Effector CD4-positive, alpha-beta T cell (primary cell): ENCODE measurements at regions not wholly inside any gene's neighbourhood (a gene's known extent, or its start where the extent isn't known, plus 50 kb on each side); places are given as distances from the start of the nearest gene placed in this dataset.
"Not testable (repeated sequence)": the region's sequence is repeated elsewhere in the genome, so short reads cannot be mapped to it uniquely, and the experiment has no call there.

ENCODE experiments used
- DNase-seq: peaks from one replicate; pipeline ENCODE4 v3.0.0-alpha.2; 2020

DNA sequence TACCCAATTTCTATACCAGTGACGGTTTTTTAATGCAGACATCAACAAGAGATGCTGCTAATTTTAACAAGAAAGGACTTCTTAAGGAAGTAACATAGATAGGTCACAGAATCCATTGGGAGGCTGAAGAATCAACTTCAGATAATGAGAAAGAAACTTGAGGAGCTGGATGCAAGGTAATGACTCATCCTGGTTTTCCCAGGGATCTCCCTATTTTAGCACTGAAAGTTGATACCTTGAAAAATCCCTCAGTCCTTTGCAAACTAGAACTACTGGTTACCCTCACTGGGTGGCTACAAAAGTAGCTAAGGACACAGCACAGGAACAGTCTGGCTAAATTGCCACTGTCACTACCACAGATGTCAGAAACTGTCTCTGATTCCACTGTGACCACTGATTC is 561.9 kb downstream of the FLRT2 start:
- no peak for DNase-seq

DNA sequence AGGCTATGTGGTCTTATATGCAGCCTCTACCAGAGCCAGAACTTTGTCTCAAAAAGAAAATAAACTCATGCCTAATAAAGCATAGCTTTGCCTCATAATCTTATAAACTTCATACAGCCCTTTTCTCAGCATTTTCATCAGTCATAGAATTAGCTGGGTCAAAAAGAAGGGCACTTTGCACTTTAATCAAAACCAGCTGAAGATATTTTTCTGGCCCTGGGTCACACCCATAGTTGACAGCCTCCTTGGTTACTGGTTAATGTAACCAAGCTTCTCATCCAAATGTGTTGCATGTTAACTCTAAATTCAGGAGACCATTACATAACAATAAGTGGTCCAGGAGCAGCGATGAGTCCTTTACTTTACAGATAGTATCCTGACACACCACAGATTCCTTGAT is 558.2 kb downstream of the FLRT2 start:
- no peak for DNase-seq

DNA sequence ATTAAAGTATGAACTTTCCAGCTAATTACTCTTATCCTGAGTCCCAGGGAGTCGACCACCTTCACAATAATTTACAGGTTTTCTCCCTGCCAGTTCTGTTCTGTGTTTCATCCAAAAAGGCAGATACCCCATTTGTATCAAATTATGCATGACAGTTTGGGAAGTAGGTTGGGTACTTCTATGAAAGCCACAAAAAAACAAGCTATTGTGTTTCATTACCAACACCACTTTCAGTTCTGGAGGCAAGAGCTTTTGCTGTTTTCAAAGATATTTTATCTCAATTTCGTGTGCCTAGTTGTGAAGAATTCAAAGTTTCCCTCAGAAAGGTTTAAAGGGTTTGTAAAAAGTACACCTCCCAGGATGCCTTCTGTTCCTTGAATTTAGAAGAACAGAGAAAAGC is 557.4 kb downstream of the FLRT2 start:
- DNase-seq, result no peak

DNA sequence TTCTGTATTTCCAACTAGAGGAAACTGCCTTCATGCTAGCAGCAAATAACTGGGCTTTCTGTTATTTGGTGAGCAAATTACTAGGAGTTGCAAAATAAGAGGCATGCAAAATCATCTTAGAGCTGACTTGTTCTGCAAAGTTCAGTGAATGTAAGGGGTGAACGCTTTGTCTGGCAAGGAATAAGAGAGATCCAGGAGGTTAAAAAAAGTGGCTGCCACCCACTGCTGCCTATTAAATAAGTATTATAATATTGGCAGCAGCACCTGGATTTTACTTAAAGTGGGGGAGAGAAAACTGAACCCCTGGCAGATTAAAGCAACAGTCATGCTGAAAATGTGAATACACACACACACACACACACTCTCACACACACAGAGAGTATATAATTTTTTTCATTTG is 557.0 kb downstream of the FLRT2 start:
- DNase-seq, result no peak

DNA sequence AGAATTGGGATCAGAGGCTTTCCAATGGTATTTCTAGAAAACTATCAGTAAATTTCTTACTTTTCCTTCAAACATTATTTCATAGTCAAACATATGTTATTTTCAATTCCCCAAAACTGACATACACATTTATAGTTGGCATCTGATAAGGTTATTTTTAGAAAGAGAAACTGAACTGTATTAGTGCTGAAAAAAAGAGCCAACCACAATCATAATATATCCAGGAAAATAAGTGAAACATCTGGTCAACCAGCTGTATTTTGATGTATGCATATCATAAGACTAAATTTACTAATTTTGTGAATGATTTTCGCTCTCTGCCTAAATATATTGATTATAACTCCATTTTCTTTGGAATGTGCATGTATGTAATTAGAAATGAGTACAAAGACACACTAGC is 554.2 kb downstream of the FLRT2 start:
- no peak for DNase-seq

DNA sequence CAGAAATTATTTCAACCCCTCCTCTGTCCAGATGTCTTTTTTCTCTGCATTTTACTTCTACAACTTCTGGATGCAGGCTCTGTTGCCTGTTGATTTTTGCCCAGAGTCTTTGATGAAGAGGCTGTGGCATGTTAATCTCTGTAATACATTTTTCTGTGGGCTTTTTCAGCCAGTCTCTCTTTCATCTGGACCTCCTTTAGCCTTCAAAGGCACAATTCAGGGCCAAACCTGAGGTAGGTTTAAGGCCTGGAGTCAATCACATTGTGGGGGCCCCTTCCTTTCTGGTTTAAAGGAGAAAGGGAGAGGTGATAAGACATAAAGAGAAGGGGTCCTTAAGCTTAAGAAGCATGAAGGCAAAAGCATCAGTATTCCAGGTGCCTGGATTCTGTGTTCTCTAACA is 553.7 kb downstream of the FLRT2 start:
- no peak for DNase-seq

DNA sequence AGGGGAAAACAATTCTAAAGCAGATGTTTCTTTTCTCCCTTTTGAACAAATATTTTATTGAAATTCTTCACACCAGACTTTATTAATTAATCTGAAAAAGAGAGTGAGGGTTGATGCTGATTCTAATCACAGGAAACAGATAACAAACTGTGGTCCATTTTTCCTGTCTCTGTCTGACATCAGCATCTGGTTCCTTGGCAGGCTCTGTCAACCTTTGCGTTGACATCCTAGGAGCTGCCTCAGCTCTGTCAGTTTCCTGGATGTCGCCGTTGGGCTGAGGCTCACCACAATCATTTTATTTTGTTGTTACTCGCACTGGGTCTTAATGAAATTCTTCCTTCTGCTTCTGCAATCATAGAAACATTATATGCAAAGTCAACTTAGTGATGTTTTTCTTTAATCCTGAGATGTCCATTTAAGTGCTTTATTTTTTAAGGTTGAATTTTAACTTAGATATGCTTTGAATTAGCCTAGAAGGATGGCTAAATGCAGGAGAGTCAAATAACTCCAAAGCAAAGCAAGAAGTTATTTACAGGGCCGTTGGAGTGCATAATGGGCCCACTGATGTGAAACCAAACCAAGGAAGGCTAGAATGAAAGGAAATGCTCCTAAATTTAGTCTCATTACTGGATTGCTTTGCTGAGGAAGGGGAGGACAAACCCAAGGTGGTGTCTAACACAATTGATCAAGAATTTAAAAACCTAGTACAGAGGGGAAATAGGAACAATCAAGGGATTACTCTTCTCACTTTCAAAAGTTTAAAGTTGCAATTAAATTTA is 542.4 kb downstream of the FLRT2 start:
- DNase-seq, result no peak

DNA sequence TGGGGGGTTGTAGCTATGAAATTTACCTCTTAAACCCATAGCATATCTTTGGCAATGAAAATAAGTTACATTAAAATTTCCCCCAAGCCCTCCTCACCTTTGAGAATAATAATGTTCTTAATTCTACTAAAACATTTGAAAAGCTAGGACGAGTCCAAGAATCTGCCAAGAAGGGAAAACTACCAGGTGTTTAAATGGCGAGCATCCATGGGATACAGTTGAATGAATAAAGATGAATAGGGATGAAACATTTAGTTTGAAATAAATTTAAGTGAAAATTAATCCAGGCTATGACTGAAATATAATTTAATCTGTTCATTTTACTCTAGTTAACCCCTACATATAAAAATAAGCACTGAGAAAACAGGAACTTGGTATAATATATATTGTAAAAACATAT is 536.7 kb downstream of the FLRT2 start:
- no peak for DNase-seq

DNA sequence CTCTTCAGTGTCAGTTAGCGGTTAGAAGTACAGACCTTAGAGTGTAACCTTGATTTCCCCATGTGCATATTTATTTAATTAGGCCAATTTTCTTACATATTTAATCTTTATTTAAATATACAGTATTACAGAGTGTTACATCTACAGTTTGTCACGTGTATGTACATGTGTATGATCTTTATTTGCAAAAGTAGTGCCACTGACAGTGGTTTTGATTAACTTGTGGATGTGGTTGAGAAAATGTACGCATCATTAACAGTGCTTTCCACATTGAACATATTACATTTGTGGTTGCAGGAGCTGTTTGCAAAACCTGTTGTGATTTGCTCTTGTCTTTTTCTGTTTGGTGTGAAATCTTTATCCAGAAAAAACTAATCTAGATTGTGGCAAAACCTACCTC is 535.5 kb downstream of the FLRT2 start:
- DNase-seq, result no peak

DNA sequence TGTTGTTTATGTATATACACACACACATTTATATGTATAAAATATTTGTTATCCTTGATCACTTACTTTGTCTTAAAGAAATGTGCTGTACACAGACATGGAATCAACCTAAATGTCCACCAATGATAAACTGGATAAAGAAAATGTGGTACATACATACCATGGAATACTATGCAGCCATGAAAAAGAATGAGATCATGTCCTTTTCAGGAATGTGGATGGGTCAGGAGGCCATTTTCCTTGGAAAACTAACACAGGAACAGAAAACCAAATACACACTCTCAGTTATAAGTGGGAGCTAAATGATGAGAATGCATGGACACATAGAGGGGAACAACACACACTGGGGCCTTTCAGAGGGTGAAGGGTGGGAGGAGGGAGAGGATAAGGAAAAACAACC is 534.7 kb downstream of the FLRT2 start:
- DNase-seq, result not testable (repeated sequence)

DNA sequence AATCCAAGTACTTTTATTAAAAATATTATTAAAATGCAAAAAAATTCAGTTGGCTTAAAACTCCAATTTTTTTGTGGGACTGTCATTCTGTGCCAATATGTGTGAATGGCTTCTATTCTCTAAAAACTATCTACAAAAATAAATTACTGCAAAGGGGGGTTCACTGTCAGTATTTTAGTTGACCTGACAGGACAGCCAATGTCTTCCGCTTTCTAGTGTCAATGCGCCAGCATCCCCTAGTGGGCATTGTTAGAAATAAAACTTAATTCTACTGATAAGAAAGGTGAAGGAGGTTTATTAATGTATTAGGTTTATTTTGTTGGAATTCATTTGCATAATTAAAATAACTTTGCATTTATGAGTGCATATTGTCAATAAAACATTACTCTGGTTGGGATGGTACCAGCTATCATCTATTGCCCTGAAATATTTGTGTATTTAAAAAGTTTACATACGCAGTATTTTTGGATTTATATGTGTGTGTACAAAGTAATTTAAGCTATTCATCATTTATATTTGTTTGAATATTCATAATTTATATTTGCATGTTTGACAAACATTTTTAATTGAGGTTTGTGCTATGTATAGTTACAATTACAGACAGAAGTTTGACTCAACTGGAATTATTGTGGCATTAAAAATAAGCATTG is 527.2 kb downstream of the FLRT2 start:
- DNase-seq, result no peak

DNA sequence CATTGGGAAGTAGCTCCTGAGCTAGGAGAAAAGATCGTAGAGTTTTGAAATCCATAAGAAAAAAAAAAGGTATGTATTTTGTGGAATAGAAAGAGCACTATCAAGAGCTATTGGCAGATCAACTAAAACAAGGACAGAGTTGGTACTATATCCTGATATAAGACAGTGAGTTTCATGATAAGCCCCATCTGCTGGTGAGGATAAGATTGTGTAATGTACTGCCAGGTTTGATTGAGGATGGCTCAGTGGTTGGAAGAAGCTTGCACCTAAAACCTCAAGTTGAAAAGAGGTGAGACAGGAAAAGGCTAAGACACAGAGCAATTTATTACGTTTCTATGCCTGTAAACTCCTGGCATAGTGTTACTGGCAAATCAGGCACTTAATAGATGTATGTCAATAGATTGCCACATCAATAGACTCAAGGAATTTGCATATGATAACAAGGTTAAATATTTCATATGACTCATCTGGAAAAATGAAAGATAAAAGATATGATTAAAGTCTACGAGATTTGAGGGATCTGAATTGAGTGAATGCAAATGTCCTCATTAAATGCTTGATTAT is 525.6 kb downstream of the FLRT2 start:
- DNase-seq, result no peak

DNA sequence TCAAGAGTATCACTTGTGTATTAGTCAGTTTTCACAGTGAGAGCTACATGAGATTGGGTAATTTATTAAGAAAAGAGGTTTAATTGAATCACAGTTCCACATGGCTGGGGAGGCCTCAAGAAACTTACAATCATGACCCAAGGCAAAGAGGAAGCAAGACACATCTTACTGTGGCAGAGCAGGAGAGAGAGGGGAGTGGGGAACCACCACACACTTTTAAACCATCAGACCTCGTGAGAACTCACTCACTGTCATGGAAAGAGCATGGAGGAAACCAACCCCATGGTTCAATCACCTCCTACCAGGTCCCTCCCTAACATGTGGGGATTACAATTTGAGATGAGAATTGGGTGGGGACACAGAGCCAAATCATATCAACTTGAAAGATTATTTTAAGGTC is 522.9 kb downstream of the FLRT2 start:
- DNase-seq, result no peak

DNA sequence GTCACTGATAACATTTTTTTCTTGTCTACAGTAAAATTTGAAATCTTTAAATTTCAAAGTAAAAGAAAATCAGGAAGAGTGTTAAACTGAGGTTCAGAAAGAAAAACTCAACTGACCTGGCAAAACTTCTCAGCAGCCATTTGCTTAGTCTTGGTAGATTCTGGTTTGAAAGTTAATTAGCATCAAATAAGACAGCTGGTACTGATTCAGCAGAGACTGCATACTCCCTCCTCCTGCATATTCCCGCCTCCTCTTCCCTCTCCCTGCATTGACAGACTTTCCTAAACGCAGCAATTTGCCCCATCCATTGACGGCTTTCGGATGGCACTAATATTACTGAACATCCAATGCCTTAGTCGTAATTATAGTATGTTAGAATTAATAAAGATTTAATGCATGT is 520.8 kb downstream of the FLRT2 start:
- DNase-seq, result no peak

DNA sequence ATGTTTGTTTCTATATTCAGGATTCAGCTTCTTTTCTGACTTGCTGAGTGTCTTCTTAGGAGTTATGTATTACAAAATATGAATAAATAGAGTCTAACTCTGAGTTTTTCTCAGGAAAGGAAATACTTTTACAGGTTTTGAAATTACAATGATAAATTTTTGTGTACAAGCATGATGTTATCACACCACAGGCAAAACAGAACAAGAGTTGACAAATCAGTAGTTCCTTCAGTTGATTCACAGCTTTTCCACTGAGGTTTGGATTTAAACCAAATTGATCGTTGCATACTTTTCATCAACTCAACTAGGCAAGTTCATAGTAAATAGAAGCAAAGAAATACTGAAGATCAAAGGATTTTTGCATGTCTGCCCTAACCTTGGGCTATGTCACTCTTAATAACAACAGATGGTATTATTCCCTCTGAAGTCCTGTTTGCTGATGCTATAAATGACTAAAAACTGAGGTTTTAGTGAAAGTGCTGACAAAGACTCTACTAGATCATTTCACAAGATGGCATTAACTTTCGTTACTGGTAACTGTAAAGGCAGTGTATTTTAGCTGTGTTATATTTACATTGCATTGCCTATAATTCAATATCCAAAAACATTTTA is 520.2 kb downstream of the FLRT2 start:
- DNase-seq, result no peak

DNA sequence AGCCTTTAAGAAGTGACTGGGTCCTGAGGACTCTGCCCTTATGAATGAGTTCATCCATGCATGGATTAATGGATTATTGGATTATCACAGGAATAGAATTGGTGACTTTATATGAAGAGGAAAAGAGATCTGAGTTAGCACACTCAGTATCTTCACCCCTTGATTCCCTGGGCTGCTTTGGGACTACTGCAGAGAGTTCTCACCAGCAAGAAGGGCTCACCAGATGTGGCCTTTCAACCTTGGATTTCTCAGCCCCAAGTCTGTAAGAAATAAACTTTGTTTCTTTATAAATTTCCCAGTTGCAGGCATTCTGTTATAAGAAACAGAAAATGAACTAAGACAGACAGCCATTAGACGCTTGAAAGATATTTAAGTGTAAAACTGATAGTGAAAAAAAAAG is 509.2 kb downstream of the FLRT2 start:
- DNase-seq, result no peak

DNA sequence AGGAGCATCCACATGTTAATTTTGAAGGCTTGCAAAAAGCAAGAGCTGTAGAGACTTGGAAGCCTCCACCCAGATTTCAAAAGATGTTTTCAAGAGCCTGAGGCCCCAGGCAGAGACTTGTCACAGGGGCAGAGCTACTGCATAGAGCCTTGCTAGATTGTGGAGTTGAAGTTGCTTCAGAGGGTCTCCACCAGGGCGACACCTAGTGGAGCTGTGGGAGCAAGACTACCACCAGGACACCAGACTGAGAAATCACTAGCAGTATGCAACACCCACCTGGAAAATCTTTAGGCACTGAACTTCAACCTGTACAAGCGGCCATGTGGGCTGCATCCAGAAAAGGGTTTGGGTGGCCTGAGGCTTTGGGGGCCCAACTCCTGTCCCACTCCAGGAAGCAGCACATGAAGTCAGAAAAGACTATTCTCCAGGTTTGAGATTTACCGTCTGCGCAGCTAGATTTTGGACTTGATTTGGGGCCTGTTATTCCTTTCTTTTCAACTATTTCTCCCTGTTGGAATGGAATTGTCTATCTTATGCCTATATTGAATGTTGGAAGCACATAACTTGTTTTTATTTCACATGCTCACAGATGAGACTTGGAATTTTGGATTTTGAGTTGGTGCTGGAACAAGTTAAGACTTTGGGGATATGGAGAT is 508.6 kb downstream of the FLRT2 start:
- DNase-seq, result no peak

DNA sequence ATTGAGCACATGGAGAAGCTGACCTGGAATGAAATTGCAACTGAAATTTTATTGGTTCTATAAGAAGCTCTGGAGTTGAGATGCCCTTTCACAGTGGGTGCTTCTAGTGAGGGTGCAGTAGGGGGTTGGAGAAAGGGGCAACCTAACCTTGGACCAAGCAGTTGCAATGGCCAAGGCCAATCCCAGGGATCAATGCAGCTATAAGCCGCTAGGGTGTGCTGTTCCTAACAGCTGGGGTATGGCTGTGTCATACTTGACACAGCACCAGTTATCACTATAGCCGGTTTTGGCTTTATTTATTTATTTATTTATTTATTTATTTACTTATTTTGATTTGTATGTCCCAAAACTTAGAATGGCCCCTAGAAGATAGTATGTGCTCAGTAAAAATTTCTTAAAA is 505.9 kb downstream of the FLRT2 start:
- no peak for DNase-seq

DNA sequence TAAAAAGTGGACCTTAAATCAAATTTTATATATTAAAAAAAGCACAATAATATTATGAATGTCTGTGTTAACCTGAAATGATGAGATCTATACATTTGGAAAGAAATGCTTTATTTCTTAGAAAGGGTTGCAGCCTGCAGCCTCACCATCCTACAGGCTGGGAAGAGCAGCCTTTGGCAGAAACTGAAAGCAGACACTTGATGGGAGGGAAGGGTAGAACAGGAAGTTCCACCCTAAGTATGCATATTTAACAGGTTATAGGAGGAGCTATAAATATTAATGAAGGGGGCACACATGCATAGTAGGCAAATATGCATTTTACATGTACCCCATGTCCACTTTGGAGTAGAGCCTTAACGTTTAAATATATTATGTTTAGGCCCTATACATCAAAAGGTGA is 498.0 kb downstream of the FLRT2 start:
- no peak for DNase-seq

DNA sequence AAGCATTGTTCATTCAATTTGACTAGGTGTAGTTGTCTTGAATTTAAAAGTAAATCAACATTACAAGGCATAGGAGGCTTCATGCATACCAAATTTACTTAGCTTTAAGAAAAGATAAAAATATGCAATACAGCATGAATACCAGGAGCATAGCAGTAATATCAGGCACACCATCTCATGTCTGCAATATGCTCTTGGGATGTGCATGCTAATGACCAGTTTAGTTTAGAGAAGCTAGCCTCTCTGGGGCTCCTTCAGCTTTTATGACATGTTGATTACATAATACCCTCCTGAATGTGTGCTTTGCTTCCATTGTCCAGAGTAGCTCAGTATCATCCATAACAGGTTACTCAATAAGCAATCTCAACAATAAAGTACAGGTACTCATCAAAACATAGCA is 497.2 kb downstream of the FLRT2 start:
- no peak for DNase-seq

DNA sequence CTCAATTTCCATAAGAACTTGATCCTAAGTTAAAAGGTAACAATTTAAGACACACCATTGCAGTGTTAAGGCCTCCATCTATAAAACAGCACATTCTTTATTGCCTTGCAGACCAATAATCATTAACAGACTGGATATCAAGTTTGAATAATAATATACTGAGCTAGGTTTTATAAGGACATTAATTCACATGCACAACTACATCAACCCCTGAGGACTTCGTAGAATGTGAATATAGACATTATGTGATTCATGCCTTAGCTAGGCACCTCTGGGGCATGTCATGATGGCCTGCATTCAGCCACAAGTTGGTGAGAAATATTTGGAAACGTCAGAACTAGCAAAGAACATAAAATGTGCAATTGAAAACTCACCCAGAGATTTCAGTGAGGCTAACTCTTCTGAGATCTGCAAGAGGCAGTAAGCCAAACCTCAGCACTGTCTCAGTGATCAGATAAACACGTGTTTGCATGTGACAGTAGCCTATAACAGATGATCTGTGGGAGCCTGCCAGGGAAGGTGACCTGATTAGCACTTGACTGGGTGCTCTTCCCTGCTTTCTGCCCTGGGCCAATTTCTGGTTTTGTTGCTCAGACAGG is 492.2 kb downstream of the FLRT2 start:
- DNase-seq, result no peak

DNA sequence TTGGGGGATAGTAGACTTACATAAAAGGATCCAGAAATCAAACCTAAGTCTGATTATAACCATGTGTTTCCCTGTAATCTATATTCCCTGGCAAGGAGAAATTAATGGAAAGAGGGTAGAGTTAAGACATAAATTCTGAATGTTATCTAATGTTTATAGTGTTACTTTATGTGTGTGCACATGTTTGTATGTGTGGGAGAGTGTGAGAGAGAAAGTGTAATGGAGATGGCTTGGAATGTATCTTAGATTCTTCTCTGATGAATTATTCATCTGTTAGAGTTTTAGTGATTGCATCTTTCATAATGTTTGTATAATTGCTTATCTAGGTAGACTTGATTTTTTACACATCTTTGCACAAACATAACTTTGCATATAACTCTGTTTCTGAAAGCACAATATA is 490.9 kb downstream of the FLRT2 start:
- DNase-seq, result no peak

DNA sequence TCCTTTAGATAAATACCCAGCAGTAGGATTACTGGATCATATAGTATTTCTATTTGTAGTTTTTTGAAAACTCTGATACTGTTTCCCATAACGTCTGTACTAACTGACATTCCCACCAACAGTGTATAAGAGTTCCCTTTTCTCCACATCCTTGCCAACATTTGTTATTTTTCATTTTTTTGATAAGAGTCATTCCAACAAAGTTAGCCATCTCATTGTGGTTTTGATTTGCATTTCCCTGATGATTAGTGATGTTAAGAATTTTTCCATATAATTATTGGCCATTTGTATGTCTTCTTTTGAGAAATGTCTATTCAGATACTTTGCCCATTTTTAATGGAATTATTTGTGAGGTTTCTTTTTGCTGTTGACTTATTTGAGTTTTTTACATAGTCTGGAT is 486.0 kb downstream of the FLRT2 start:
- no peak for DNase-seq
